SK-N-SH treated with all-trans-retinoic acid at 6 μM for 48 hours (cell line): ENCODE measurements at regions not wholly inside any gene's neighbourhood (a gene's known extent, or its start where the extent isn't known, plus 50 kb on each side); places are given as distances from the start of the nearest gene placed in this dataset.

Source experiments
- ATAC-seq: fragments of 200-7000 bp; cut with Tn5 transposase; 3 replicates; pipeline ENCODE4 v1.9.1; 2020; ENCODE audit warnings: mild to moderate bottlenecking, moderate library complexity
- ARNTL ChIP-seq: fragments of 450-650 bp; formaldehyde crosslinking; IDR thresholded peaks from 2 replicates; pipeline ENCODE4 v1.5.0; 2020; ENCODE audit warnings: low read depth, mild to moderate bottlenecking, moderate library complexity, borderline replicate concordance
- BACH2 ChIP-seq: fragments of 250-450 bp; sonication (Bioruptor Pico); IDR thresholded peaks from 2 replicates; pipeline ENCODE4 v1.9.0; 2021; ENCODE audit warnings: mild to moderate bottlenecking, borderline replicate concordance
- CSDC2 ChIP-seq: fragments of 250-450 bp; sonication (Bioruptor Pico); IDR thresholded peaks from 2 replicates; pipeline ENCODE4 v1.5.0; 2020; ENCODE audit warnings: mild to moderate bottlenecking, moderate library complexity
- ESRRG ChIP-seq: fragments of 250-450 bp; sonication (Bioruptor Pico); IDR thresholded peaks from 2 replicates; pipeline ENCODE4 v1.6.1; 2021; ENCODE audit warnings: mild to moderate bottlenecking
- GLIS3 ChIP-seq: fragments of 250-450 bp; sonication (Bioruptor Pico); IDR thresholded peaks from 2 replicates; pipeline ENCODE4 v1.5.0; 2020; ENCODE audit warnings: mild to moderate bottlenecking, moderate library complexity
- ISL1 ChIP-seq: fragments of 250-450 bp; sonication (Bioruptor Pico); IDR thresholded peaks from 2 replicates; pipeline ENCODE4 v2.1.2; 2022; ENCODE audit warnings: mild to moderate bottlenecking, moderate library complexity
- OSR1 ChIP-seq: fragments of 250-450 bp; sonication (Bioruptor Pico); IDR thresholded peaks from 2 replicates; pipeline ENCODE4 v1.8.0; 2022; ENCODE audit warnings: moderate library complexity, mild to moderate bottlenecking, inconsistent platforms
- PPARA ChIP-seq: fragments of 250-450 bp; sonication (Bioruptor Pico); IDR thresholded peaks from 2 replicates; pipeline ENCODE4 v1.5.0; 2020; ENCODE audit warnings: mild to moderate bottlenecking, borderline replicate concordance
- RARB ChIP-seq: fragments of 250-450 bp; sonication (Bioruptor Pico); IDR thresholded peaks from 2 replicates; pipeline ENCODE4 v1.8.0; 2021; ENCODE audit warnings: mild to moderate bottlenecking, moderate library complexity
- SNAI2 ChIP-seq: fragments of 250-450 bp; sonication (Bioruptor Pico); IDR thresholded peaks from 2 replicates; pipeline ENCODE4 v1.5.0; 2020; ENCODE audit warnings: mild to moderate bottlenecking, moderate library complexity
- TCF4 ChIP-seq: fragments of 250-450 bp; sonication (Bioruptor Pico); IDR thresholded peaks from 2 replicates; pipeline ENCODE4 v1.8.0; 2021; ENCODE audit warnings: mild to moderate bottlenecking, moderate library complexity, borderline replicate concordance
- TOX ChIP-seq: fragments of 250-450 bp; sonication (Bioruptor Pico); IDR thresholded peaks from 2 replicates; pipeline ENCODE4 v1.8.0; 2021; ENCODE audit warnings: mild to moderate bottlenecking, moderate library complexity, borderline replicate concordance
- ZC3H10 ChIP-seq: fragments of 250-450 bp; sonication (Bioruptor Pico); IDR thresholded peaks from 2 replicates; pipeline ENCODE4 v1.5.1; 2021; ENCODE audit warnings: mild to moderate bottlenecking, moderate library complexity
- ZFP3 ChIP-seq: fragments of 250-450 bp; sonication (Bioruptor Pico); IDR thresholded peaks from 2 replicates; pipeline ENCODE4 v1.5.0; 2020; ENCODE audit warnings: mild to moderate bottlenecking, moderate library complexity
- ZFP30 ChIP-seq: fragments of 450-650 bp; formaldehyde crosslinking; IDR thresholded peaks from 2 replicates; pipeline ENCODE4 v1.5.0; 2022; ENCODE audit warnings: mild to moderate bottlenecking, moderate library complexity
- ZNF565 ChIP-seq: fragments of 450-650 bp; formaldehyde crosslinking; conservative IDR thresholded peaks from 2 replicates; pipeline ENCODE4 v1.5.0; 2020; ENCODE audit warnings: low read depth, mild to moderate bottlenecking, moderate library complexity
- ZNF70 ChIP-seq: fragments of 450-650 bp; formaldehyde crosslinking; IDR thresholded peaks from 2 replicates; pipeline ENCODE4 v1.5.0; 2020; ENCODE audit warnings: mild to moderate bottlenecking, moderate library complexity
- ZNF8 ChIP-seq: fragments of 450-650 bp; formaldehyde crosslinking; IDR thresholded peaks from 2 replicates; pipeline ENCODE4 v1.5.0; 2020; ENCODE audit warnings: mild to moderate bottlenecking, moderate library complexity
- TF ChIP-seq, protein P1 (sequence below): fragments of 250-450 bp; sonication (Bioruptor Pico); IDR thresholded peaks from 2 replicates; pipeline ENCODE4 v1.5.1; 2020; ENCODE audit warnings: low read depth, mild to moderate bottlenecking, moderate library complexity
- TF ChIP-seq, protein P2 (sequence below): fragments of 250-450 bp; sonication (Bioruptor Pico); IDR thresholded peaks from 2 replicates; pipeline ENCODE4 v1.8.0; 2020; ENCODE audit warnings: mild to moderate bottlenecking, moderate library complexity, borderline replicate concordance
- TF ChIP-seq, protein P3 (sequence below): fragments of 250-450 bp; sonication (Bioruptor Pico); IDR thresholded peaks from 2 replicates; pipeline ENCODE4 v1.5.1; 2021; ENCODE audit warnings: mild to moderate bottlenecking, moderate library complexity
- TF ChIP-seq, protein P4 (sequence below): fragments of 250-450 bp; sonication (Bioruptor Pico); IDR thresholded peaks from 2 replicates; pipeline ENCODE4 v1.8.0; 2021; ENCODE audit warnings: low read depth, mild to moderate bottlenecking, moderate library complexity, borderline replicate concordance

DNA sequence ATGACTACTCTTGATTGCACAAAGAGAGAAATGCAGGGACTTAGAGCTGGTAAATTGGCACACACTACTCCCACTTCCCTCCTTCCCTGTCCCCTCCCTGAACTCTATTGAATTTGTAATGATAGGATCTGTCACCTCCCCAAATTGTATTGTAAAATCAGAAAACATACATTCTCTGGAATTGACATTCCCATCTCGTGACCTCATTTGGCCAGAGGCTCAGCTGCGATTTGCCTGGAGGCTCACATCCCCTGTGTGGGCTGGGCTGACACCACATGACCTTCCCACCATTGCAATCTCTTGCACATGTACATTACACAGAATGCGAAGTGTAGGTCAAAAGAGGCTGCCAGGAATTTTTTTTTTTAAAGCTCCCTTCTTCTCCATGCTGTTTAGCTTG is 172.1 kb downstream of the MID1IP1 start (continued):
- TF ChIP-seq ZNF565 (CRISPR knock-in tag), result no peak
- no peak for TF ChIP-seq GLIS3 (CRISPR knock-in tag)
- TF ChIP-seq TOX (CRISPR knock-in tag), result no peak
- TF ChIP-seq, protein P1, sequence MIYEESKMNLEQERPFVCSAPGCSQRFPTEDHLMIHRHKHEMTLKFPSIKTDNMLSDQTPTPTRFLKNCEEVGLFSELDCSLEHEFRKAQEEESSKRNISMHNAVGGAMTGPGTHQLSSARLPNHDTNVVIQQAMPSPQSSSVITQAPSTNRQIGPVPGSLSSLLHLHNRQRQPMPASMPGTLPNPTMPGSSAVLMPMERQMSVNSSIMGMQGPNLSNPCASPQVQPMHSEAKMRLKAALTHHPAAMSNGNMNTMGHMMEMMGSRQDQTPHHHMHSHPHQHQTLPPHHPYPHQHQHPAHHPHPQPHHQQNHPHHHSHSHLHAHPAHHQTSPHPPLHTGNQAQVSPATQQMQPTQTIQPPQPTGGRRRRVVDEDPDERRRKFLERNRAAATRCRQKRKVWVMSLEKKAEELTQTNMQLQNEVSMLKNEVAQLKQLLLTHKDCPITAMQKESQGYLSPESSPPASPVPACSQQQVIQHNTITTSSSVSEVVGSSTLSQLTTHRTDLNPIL (CRISPR knock-in tag), result no peak

DNA sequence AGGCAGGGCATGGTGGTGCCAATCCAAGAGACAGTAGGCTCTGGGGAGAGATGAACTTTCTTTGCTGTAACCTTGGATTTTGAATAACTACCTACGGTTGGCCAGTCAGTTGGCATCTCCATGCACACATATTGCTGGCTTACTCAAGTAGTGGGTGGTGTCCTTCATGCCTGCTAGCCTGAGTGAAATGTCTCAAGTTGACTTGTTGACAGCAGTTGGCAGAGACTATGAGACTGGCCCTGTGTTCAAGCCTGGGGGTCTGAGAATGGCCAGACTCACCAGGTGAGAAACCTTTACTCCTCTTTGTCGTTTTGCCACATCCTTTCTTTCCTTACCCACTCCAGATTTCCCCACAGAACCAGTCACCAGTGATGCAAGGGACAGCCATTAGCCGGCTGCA is 173.3 kb downstream of the MID1IP1 start:
- TF ChIP-seq BACH2 (CRISPR knock-in tag), result no peak
- TF ChIP-seq ZNF70 (CRISPR knock-in tag), result no peak
- TF ChIP-seq, protein P2, sequence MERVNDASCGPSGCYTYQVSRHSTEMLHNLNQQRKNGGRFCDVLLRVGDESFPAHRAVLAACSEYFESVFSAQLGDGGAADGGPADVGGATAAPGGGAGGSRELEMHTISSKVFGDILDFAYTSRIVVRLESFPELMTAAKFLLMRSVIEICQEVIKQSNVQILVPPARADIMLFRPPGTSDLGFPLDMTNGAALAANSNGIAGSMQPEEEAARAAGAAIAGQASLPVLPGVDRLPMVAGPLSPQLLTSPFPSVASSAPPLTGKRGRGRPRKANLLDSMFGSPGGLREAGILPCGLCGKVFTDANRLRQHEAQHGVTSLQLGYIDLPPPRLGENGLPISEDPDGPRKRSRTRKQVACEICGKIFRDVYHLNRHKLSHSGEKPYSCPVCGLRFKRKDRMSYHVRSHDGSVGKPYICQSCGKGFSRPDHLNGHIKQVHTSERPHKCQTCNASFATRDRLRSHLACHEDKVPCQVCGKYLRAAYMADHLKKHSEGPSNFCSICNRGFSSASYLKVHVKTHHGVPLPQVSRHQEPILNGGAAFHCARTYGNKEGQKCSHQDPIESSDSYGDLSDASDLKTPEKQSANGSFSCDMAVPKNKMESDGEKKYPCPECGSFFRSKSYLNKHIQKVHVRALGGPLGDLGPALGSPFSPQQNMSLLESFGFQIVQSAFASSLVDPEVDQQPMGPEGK (CRISPR knock-in tag), result no peak
- no peak for TF ChIP-seq SNAI2 (CRISPR knock-in tag)
- TF ChIP-seq, protein P3, sequence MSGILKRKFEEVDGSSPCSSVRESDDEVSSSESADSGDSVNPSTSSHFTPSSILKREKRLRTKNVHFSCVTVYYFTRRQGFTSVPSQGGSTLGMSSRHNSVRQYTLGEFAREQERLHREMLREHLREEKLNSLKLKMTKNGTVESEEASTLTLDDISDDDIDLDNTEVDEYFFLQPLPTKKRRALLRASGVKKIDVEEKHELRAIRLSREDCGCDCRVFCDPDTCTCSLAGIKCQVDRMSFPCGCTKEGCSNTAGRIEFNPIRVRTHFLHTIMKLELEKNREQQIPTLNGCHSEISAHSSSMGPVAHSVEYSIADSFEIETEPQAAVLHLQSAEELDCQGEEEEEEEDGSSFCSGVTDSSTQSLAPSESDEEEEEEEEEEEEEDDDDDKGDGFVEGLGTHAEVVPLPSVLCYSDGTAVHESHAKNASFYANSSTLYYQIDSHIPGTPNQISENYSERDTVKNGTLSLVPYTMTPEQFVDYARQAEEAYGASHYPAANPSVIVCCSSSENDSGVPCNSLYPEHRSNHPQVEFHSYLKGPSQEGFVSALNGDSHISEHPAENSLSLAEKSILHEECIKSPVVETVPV, result no peak
- TF ChIP-seq, protein P1 (CRISPR knock-in tag), result no peak
- TF ChIP-seq CSDC2 (CRISPR knock-in tag), result no peak
- no peak for TF ChIP-seq ZFP30
- no peak for TF ChIP-seq GLIS3 (CRISPR knock-in tag)
- no peak for TF ChIP-seq PPARA (CRISPR knock-in tag)
- TF ChIP-seq ISL1, result no peak
- TF ChIP-seq TOX (CRISPR knock-in tag), result no peak
- no peak for TF ChIP-seq ARNTL (CRISPR knock-in tag)
- TF ChIP-seq TCF4 (CRISPR knock-in tag), result no peak
- TF ChIP-seq, protein P4, sequence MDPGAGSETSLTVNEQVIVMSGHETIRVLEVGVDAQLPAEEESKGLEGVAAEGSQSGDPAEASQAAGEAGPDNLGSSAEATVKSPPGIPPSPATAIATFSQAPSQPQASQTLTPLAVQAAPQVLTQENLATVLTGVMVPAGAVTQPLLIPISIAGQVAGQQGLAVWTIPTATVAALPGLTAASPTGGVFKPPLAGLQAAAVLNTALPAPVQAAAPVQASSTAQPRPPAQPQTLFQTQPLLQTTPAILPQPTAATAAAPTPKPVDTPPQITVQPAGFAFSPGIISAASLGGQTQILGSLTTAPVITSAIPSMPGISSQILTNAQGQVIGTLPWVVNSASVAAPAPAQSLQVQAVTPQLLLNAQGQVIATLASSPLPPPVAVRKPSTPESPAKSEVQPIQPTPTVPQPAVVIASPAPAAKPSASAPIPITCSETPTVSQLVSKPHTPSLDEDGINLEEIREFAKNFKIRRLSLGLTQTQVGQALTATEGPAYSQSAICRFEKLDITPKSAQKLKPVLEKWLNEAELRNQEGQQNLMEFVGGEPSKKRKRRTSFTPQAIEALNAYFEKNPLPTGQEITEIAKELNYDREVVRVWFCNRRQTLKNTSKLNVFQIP (CRISPR knock-in tag), result no peak
- no peak for TF ChIP-seq ZC3H10 (CRISPR knock-in tag)
- TF ChIP-seq RARB (CRISPR knock-in tag), result no peak
- TF ChIP-seq ZNF8 (CRISPR knock-in tag), result no peak
- no peak for TF ChIP-seq OSR1 (CRISPR knock-in tag)
- TF ChIP-seq, all 23 proteins: peak for 0
- ATAC-seq, result no peak

DNA sequence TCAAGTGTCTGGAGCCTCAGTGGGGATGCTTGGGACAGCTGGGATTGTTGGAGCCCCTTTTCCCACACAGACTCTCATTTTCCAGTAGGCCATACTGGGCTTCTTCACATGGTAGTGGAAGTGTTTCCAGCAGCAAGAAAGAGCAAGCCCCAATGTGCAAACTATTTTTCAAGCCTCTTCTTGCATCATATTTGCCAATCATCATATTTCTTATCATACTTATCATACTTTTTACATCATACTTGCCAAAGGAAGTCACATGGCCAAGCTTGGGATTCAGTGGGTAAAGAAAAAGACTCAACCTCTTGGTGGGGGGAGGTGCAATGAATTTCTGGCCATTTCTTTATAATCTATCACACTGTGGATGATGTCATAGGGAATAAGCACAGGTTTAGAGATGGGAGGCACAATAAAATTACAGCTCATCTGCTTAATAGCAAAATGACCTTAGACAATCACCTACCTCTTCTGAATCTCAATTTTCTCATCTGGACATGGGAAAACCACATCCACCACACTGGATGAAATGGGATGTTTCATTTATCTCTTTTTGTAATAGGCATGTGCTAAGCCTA is 174.2 kb downstream of the MID1IP1 start:
- no peak for TF ChIP-seq ZC3H10 (CRISPR knock-in tag)
- TF ChIP-seq, protein P3, result no peak
- TF ChIP-seq RARB (CRISPR knock-in tag), result no peak
- no peak for TF ChIP-seq ZFP3 (CRISPR knock-in tag)
- no peak for TF ChIP-seq ZNF8 (CRISPR knock-in tag)
- TF ChIP-seq, protein P4 (CRISPR knock-in tag), result no peak
- TF ChIP-seq, protein P1 (CRISPR knock-in tag), result no peak
- TF ChIP-seq ZFP30, result no peak
- no peak for TF ChIP-seq ZNF70 (CRISPR knock-in tag)
- no peak for TF ChIP-seq CSDC2 (CRISPR knock-in tag)
- TF ChIP-seq, protein P2 (CRISPR knock-in tag), result no peak
- TF ChIP-seq ESRRG, result no peak
- no peak for TF ChIP-seq GLIS3 (CRISPR knock-in tag)
- TF ChIP-seq ZNF565 (CRISPR knock-in tag), result no peak
- TF ChIP-seq TCF4 (CRISPR knock-in tag), result no peak
- ATAC-seq, result no peak
